ENCODE measurements at regions not wholly inside any gene's neighbourhood (a gene's known extent, or its start where the extent isn't known, plus 50 kb on each side); places are given as distances from the start of the nearest gene placed in this dataset.

DNA sequence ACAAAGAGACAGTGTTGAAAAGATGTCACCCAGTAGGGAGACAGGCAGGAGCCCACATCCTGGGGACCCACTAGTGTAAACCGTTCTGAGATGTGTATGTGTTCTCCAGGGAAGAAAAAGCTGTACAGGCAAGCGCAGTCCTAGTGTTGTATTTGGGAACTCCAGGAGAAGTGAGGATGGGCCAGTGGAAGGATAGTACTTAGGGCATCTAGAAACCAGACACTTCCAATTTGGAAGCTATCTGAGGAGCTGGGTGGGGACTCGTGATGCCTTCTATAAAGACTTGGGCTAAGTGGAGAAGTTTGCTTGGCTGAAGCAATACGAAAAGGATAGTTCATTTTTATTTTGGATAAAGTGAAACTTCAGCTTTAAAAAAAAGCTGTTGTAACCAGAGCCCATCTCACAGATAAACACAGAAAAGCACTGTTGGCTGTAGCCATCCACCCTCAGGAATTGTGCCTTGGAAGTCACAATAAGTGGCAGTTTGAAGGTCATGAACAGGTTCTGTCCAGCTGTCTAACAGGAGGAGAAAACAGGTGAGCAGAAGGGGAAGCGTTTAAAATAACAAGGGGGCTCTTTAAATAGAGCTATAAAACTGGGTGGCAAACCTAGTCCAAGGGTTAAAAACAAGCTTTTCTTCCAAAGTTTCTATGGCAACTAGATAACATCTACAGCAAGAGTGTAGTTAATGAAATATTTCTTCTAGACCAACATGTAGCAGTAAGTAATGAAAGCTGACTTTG, 108.0 kb upstream of the ARHGAP5 start:
- TF ChIP-seq, protein P1, sequence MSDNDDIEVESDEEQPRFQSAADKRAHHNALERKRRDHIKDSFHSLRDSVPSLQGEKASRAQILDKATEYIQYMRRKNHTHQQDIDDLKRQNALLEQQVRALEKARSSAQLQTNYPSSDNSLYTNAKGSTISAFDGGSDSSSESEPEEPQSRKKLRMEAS (IDR thresholded peaks at IDR 0.05) = no peak
- TF ChIP-seq, protein P2, sequence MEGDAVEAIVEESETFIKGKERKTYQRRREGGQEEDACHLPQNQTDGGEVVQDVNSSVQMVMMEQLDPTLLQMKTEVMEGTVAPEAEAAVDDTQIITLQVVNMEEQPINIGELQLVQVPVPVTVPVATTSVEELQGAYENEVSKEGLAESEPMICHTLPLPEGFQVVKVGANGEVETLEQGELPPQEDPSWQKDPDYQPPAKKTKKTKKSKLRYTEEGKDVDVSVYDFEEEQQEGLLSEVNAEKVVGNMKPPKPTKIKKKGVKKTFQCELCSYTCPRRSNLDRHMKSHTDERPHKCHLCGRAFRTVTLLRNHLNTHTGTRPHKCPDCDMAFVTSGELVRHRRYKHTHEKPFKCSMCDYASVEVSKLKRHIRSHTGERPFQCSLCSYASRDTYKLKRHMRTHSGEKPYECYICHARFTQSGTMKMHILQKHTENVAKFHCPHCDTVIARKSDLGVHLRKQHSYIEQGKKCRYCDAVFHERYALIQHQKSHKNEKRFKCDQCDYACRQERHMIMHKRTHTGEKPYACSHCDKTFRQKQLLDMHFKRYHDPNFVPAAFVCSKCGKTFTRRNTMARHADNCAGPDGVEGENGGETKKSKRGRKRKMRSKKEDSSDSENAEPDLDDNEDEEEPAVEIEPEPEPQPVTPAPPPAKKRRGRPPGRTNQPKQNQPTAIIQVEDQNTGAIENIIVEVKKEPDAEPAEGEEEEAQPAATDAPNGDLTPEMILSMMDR (IDR thresholded peaks at IDR 0.05) = no peak
- no peak for TF ChIP-seq POLR2A (IDR thresholded peaks at IDR 0.05; ENCODE audit: low read length)
- TF ChIP-seq, protein P3, sequence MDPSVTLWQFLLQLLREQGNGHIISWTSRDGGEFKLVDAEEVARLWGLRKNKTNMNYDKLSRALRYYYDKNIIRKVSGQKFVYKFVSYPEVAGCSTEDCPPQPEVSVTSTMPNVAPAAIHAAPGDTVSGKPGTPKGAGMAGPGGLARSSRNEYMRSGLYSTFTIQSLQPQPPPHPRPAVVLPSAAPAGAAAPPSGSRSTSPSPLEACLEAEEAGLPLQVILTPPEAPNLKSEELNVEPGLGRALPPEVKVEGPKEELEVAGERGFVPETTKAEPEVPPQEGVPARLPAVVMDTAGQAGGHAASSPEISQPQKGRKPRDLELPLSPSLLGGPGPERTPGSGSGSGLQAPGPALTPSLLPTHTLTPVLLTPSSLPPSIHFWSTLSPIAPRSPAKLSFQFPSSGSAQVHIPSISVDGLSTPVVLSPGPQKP (IDR thresholded peaks at IDR 0.05; ENCODE audit: low read depth, low read length) = no peak
